CD4-positive, alpha-beta T cell treated with Interleukin-2 at 100 ng/mL for 4 hours (primary cell): ENCODE measurements at regions not wholly inside any gene's neighbourhood (a gene's known extent, or its start where the extent isn't known, plus 50 kb on each side); places are given as distances from the start of the nearest gene placed in this dataset.

Experiments used
- DNase-seq: peaks from one replicate; pipeline ENCODE4 v3.0.0-alpha.2; 2020; ENCODE audit warnings: low spot score

GRCh38 chr15:95919460-95919859 lies 411.0 kb upstream of the NR2F2 start:
- DNase-seq = no peak

- DNase-seq = no peak
Observed at GRCh38 chr15:95921404-95921803, 409.1 kb upstream of the NR2F2 start.

- DNase-seq = no peak
Observed at GRCh38 chr15:95922431-95922830, 408.1 kb upstream of the NR2F2 start.

- no peak for DNase-seq
Observed at GRCh38 chr15:95923792-95924191, 406.7 kb upstream of the NR2F2 start.

GRCh38 chr15:95928822-95929221 lies 401.7 kb upstream of the NR2F2 start:
- no peak for DNase-seq

GRCh38 chr15:95929232-95929846 lies 401.2 kb upstream of the NR2F2 start:
- no peak for DNase-seq

- DNase-seq = no peak
Observed at GRCh38 chr15:95930659-95931375, 399.7 kb upstream of the NR2F2 start.

GRCh38 chr15:95931619-95932018 lies 398.9 kb upstream of the NR2F2 start:
- DNase-seq = no peak

GRCh38 chr15:95932141-95932540 lies 398.4 kb upstream of the NR2F2 start:
- no peak for DNase-seq

GRCh38 chr15:95932676-95933075 lies 397.8 kb upstream of the NR2F2 start:
- DNase-seq = no peak

- no peak for DNase-seq
Observed at GRCh38 chr15:95935852-95936251, 394.6 kb upstream of the NR2F2 start.

GRCh38 chr15:95937128-95937528 lies 393.4 kb upstream of the NR2F2 start:
- DNase-seq = no peak

- no peak for DNase-seq
Observed at GRCh38 chr15:95940431-95940985, 390.0 kb upstream of the NR2F2 start.

GRCh38 chr15:95944193-95944592 lies 386.3 kb upstream of the NR2F2 start:
- no peak for DNase-seq

- DNase-seq = no peak
Observed at GRCh38 chr15:95944661-95945255, 385.7 kb upstream of the NR2F2 start.

GRCh38 chr15:95946241-95946640 lies 384.3 kb upstream of the NR2F2 start:
- no peak for DNase-seq

GRCh38 chr15:95946926-95947325 lies 383.6 kb upstream of the NR2F2 start:
- no peak for DNase-seq

- no peak for DNase-seq
Observed at GRCh38 chr15:95948411-95948810, 382.1 kb upstream of the NR2F2 start.

GRCh38 chr15:95953032-95953431 lies 377.5 kb upstream of the NR2F2 start:
- DNase-seq = no peak

GRCh38 chr15:95957861-95958260 lies 372.6 kb upstream of the NR2F2 start:
- DNase-seq = no peak

- no peak for DNase-seq
Observed at GRCh38 chr15:95958382-95958781, 372.1 kb upstream of the NR2F2 start.

GRCh38 chr15:95968856-95969255 lies 361.6 kb upstream of the NR2F2 start:
- no peak for DNase-seq

GRCh38 chr15:95970326-95970725 lies 360.2 kb upstream of the NR2F2 start:
- DNase-seq = no peak
